HepG2 (cell line): ENCODE measurements at regions not wholly inside any gene's neighbourhood (a gene's known extent, or its start where the extent isn't known, plus 50 kb on each side); places are given as distances from the start of the nearest gene placed in this dataset.
"Not testable (repeated sequence)": the region's sequence is repeated elsewhere in the genome, so short reads cannot be mapped to it uniquely, and the experiment has no call there.

Source experiments
- ARNT ChIP-seq: fragments of 450-650 bp; IDR thresholded peaks from 2 replicates; pipeline ENCODE4 v1.6.1; 2017
- CENPBD1 ChIP-seq: sonication (generic); formaldehyde crosslinking; IDR thresholded peaks from 2 replicates; pipeline ENCODE4 v1.8.0; 2022; ENCODE audit warnings: missing genetic modification reagents, low read depth, mild to moderate bottlenecking, borderline replicate concordance
- CTCF ChIP-seq: sonication (generic); formaldehyde crosslinking; IDR thresholded peaks from 2 replicates; pipeline ENCODE4 v1.5.0; 2020; ENCODE audit warnings: mild to moderate bottlenecking, missing genetic modification reagents, moderate library complexity
- MAF1 ChIP-seq: sonication (generic); formaldehyde crosslinking; IDR thresholded peaks from 2 replicates; pipeline ENCODE4 v1.5.0; 2020; ENCODE audit warnings: missing genetic modification reagents, borderline replicate concordance
- MYC ChIP-seq: sonication (generic); formaldehyde crosslinking; IDR thresholded peaks from 2 replicates; pipeline ENCODE4 v1.9.0; 2021; ENCODE audit warnings: missing genetic modification reagents, borderline replicate concordance
- NR2F6 ChIP-seq, 2 experiments: IDR thresholded peaks; 2 replicates each; pipeline ENCODE4 v1.6.1; 2016; ENCODE audit warnings: antibody characterized with exemption in 1 of 2, mild to moderate bottlenecking in 1 of 2
- ZBTB43 ChIP-seq: sonication (generic); formaldehyde crosslinking; conservative IDR thresholded peaks from 2 replicates; pipeline ENCODE4 v1.4.0; 2020; ENCODE audit warnings: missing genetic modification reagents
- ZNF777 ChIP-seq: sonication (generic); formaldehyde crosslinking; IDR thresholded peaks from 2 replicates; pipeline ENCODE4 v1.4.0; 2020; ENCODE audit warnings: missing genetic modification reagents

- TF ChIP-seq CTCF (CRISPR knock-in tag); ZBTB43 (CRISPR knock-in tag); ARNT; ZNF777 (CRISPR knock-in tag); CENPBD1; NR2F6 (IDR thresholded peaks at IDR 0.05); NR2F6 (CRISPR knock-in tag; IDR thresholded peaks at IDR 0.05); MYC (CRISPR knock-in tag); MAF1: not testable (repeated sequence)
Observed at GRCh38 chr1:157351800-157352199, 200.5 kb downstream of the FCRL5 start.
